GM18519 (cell line): ENCODE measurements at regions not wholly inside any gene's neighbourhood (a gene's known extent, or its start where the extent isn't known, plus 50 kb on each side); places are given as distances from the start of the nearest gene placed in this dataset.

Source experiments
- ATAC-seq: cut with Tn5 transposase; IDR thresholded peaks from one replicate; pipeline ENCODE4 v1.9.1; 2021; ENCODE audit warnings: mild to moderate bottlenecking, moderate library complexity; ENCODE audit not compliant: unreplicated experiment, low FRiP score

DNA sequence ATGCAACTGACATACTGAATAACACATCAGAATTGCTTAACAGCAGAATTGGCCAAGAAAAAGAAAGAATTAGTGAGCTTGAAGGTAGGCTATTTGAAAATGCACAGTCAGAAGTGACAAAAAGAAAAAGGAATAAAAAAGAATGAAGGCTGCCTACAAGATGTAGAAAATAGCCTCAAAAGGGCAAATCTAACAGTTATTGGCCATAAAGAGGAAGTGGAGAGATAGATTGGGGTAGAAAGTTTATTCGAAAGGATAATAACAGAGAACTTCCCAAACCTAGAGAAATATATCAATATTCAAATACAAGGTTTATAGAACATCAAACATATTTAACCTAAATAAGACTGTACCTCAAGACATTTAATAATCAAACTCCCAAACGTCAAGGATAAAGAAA is 67.5 kb downstream of the ATP6V1G3 start:
- ATAC-seq: no peak

GRCh38 chr1:198472119-198472518 is 68.4 kb downstream of the ATP6V1G3 start:
- no peak for ATAC-seq

- ATAC-seq: no peak
Measured at GRCh38 chr1:198467907-198468306, 72.6 kb downstream of the ATP6V1G3 start.

GRCh38 chr1:198467342-198467741 is 73.1 kb downstream of the ATP6V1G3 start:
- ATAC-seq: no peak

DNA sequence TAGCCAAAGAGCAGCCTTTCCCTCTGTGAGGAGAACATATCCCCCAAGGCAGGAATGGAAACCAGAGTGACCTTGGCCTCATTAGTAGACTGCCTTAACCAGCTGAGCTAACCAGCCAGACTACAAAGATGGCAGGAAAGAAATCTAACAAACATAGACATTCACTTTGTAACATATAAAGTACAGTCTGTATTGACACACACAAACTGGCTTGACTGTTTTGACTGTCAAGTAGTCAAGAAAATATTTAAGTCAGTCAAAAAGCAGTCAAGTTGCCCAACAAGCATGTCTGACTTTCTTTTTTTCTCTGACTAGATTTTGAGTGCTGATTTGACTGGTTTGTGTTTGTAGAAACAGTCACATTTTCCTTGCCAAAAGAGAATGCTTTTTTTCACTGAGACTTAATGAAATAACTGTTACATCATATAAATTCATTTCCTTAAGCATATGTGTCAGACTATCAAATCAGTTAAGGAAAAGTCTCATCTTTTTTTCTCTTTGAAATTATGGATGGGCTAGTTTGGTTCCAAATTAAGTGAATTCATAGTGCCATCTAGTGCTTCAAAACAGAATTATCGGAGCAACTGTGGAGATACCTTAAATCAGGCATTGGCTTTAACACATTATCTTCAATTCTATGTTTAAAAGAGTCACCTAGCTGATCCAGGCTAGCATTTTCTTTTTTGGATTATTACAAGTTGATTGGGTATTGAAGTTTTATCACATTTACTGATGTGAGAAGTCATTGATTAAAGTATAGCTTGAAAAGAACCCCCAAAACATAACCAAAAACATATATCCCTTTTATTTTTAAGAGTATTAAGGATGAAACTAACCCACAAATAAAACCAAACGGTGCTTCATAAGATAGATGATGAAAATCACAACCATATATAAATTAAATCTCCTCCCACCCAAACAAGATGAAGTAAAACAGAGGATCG is 75.0 kb downstream of the ATP6V1G3 start:
- peak; percentile 65 for ATAC-seq

- no peak for ATAC-seq
Measured at GRCh38 chr1:198463709-198464108, 76.8 kb downstream of the ATP6V1G3 start.

DNA sequence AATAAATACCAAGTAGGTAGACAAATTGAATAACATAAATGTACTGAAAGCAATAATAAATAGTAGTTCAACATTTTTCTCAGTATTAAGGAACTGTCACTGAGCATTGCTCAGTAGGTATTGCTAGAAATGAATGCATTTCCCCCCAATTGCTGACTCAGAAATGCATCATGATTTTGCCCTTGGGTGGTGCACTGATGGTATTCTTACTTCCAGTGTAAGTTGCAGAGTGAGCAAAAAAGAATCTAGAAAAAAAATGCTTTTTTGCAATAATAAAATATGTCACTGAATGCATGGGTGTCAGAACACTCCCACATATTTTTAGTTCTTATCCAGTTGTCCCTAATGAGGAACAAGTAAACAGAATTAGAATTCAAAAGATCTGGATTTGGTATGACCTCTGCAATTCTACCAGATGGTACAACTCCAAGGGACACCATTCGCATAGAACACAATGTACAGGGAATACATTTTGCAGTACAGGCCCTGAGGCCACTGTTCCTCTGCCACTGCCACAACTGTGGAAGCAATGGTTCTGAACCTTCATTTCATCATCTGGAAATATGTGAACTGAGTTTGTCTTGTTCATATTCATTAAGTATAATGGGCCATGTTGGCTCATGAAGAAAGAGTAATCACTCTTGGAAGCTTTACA is 78.0 kb downstream of the ATP6V1G3 start:
- ATAC-seq: no peak

DNA sequence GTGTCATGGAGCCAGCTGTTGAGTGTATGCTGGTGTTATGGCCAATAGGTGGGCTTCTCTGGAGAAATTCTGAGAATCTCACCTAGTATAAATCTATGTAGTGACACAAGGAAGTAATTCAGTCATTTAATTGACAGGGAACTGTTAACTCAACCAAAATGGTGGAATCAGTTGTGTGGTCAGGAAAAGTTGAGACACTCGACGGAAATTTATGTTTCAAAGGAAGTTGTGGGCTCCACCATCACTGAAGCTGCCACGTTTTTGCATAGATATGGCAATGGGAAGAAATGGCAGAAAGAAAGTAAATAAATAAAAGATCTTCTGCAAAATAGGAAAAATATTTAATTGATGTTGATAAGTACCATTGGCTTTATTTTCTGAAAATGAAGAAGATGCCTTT is 84.5 kb downstream of the ATP6V1G3 start:
- ATAC-seq: no peak

- ATAC-seq: no peak
Measured at GRCh38 chr1:198449727-198450433, 90.6 kb downstream of the ATP6V1G3 start.

DNA sequence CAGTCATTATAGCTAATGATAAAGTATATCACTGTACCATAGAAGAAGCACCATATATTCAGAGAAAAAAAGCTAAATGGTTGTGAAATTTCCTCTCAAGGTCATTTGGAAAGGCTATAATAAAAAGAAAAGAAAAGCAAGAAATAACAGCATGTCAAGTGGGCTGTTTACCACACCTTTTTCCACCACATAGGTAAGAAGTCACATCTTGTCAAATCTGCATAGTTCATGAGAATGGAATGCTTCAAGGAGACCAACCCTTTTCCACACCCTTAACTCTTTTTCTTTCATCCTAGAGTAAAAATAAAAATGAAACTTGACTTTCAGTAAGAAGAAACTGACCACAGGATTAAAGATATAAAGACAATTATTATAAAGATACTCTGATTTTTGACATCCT is 91.2 kb downstream of the ATP6V1G3 start:
- ATAC-seq: no peak

DNA sequence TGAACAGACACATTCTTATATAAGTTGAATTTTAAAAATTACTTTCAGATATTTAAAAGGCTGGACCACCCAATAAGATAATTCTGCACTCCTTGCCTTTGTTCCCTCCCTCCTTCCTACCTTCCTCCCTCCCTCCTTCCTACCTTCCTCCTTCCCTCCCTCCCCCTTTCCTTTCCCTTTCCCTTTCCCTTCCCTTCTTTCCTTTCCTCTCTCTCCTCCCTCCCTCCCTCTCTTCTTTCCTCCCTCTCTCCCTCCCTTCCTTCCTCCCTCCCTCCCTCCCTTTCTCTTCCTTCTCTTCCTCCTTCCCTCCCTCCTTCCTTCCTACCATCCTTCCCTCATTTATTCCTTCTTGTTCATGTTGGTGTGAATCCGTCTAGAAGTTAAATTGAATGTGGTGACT is 93.0 kb downstream of the ATP6V1G3 start:
- ATAC-seq: no peak

- no peak for ATAC-seq
Measured at GRCh38 chr1:198445872-198446271, 94.6 kb downstream of the ATP6V1G3 start.

DNA sequence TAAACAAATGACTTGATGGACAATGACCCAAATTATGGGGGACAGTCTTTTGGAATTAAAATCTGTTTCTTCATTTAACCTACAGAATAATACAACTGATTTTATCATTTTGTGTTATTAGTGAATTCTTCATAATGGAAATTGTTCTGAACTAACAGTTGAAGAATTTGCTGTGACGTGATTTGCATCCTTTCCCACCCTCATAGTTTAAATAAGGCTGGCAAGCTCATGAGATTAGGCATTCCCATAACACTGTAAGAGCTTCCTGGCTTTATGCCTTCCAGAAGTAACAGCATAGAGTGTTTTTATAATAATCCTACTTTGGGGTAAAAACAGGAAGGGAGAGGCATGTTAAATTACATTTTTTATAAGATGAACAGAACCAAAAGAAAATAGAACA is 95.7 kb downstream of the ATP6V1G3 start:
- no peak for ATAC-seq

DNA sequence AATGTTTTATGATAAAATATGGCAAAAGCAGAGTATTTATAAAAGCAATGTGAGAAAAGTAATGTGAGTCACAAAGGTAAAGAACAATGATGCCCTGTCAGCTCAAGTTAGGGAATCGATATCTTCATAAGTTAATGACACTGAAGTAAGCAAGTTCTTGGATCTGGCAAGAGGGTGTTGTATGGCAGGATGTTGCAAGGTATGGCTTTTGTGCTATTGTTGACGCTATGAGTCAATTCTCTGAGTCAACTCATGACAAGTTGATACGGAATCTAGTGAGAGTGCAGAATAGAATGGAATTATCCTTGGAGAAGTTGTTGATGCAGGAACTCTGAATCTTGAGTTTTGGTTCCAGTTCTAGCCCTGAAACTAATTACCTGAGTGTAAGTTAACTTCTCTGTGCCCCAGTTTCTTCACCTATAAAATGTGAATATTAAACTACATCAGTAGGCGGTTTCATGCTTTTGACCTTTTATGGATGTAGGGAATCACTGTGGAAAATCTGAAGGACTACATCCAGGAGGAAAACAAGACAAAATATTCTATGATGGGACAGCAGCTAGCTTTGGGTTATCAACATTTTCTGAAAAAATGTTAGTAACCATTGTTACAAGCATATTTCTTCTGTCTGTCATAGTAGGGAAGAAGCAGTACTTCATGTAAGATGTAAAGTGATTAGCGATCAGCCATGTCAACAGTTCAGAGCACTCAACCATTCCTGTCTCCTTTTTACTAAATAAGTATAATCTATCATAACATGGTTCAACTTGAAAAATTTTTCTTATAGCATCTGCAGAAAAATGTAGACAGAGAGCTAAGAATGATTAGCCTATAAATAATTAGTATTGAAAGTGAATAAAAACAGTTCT is 96.9 kb downstream of the ATP6V1G3 start:
- ATAC-seq: no peak

- no peak for ATAC-seq
Measured at GRCh38 chr1:198440842-198441241, 99.6 kb downstream of the ATP6V1G3 start.

GRCh38 chr1:198437332-198437731 is 103.1 kb downstream of the ATP6V1G3 start:
- no peak for ATAC-seq

DNA sequence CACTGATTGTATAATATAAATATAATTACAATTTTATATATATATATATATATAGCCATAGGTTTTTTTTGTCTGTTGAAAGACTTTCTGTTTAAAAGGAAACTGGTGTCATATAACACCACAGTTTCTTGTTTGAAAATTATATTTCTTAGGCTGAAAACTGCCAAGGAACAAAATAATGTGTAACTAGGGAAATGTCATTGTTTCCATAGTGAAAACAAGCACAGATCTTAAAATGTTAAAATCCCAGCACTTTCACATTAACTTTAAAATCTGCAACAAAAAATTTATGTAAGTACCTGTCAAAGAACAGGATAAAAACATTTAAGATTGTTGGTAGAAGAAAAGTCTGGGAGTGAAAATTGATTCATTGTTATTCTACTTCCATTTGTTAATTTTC is 104.2 kb downstream of the ATP6V1G3 start:
- no peak for ATAC-seq

DNA sequence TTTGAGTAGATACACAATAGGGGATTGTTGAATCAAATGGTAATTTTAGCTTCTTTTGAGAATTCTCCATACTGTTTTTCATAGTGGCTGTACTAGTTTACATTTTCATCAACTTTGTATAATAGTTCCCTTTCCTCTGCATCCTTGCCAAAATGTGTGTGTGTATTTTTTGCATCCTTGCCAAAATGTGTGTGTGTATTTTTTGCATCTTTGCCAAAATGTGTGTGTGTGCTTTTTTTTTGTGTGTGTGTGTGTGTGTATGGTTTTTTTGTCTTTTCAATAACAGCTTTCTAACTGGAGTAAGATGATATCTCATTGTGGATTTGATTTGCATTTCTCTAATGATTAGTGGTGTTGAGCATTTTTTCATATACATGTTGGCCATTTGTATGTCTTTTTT is 105.4 kb downstream of the ATP6V1G3 start:
- no peak for ATAC-seq

GRCh38 chr1:198424441-198424840 is 116.0 kb downstream of the ATP6V1G3 start:
- no peak for ATAC-seq

- ATAC-seq: no peak
Measured at GRCh38 chr1:198423673-198424072, 116.8 kb downstream of the ATP6V1G3 start.
